Fibroblast of peridontal ligament (primary cell): ENCODE measurements at regions not wholly inside any gene's neighbourhood (a gene's known extent, or its start where the extent isn't known, plus 50 kb on each side); places are given as distances from the start of the nearest gene placed in this dataset.

ENCODE experiments used
- DNase-seq: peaks from one replicate; pipeline ENCODE4 v3.0.0-alpha.2; 2010; ENCODE audit errors: extremely low read depth

- DNase-seq, result no peak
Measured at GRCh38 chr12:125564753-125565152, 499.5 kb downstream of the AACS start.

GRCh38 chr12:125567581-125567980, 502.3 kb downstream of the AACS start:
- DNase-seq, result no peak

- DNase-seq, result no peak
Measured at GRCh38 chr12:125568306-125568705, 503.1 kb downstream of the AACS start.

GRCh38 chr12:125573271-125573670, 508.0 kb downstream of the AACS start:
- no peak for DNase-seq

GRCh38 chr12:125577334-125577733, 512.1 kb downstream of the AACS start:
- DNase-seq, result no peak

- no peak for DNase-seq
Measured at GRCh38 chr12:125579916-125580315, 514.7 kb downstream of the AACS start.

- DNase-seq, result no peak
Measured at GRCh38 chr12:125583071-125583470, 517.8 kb downstream of the AACS start.

GRCh38 chr12:125586441-125586840, 521.2 kb downstream of the AACS start:
- no peak for DNase-seq

- DNase-seq, result no peak
Measured at GRCh38 chr12:125593269-125593668, 528.0 kb downstream of the AACS start.

GRCh38 chr12:125604976-125605375, 539.7 kb downstream of the AACS start:
- DNase-seq, result no peak

GRCh38 chr12:125606312-125606711, 541.1 kb downstream of the AACS start:
- no peak for DNase-seq

- DNase-seq, result no peak
Measured at GRCh38 chr12:125610292-125610691, 545.1 kb downstream of the AACS start.

GRCh38 chr12:125610971-125611370, 545.7 kb downstream of the AACS start:
- DNase-seq, result no peak

- DNase-seq, result no peak
Measured at GRCh38 chr12:125614058-125614457, 548.8 kb downstream of the AACS start.

- no peak for DNase-seq
Measured at GRCh38 chr12:125619723-125620122, 554.5 kb downstream of the AACS start.

- no peak for DNase-seq
Measured at GRCh38 chr12:125633686-125634085, 568.5 kb downstream of the AACS start.

- no peak for DNase-seq
Measured at GRCh38 chr12:125634813-125635212, 569.6 kb downstream of the AACS start.

- no peak for DNase-seq
Measured at GRCh38 chr12:125639826-125640225, 574.6 kb downstream of the AACS start.

- no peak for DNase-seq
Measured at GRCh38 chr12:125643055-125643454, 577.8 kb downstream of the AACS start.

- no peak for DNase-seq
Measured at GRCh38 chr12:125645724-125646123, 580.5 kb downstream of the AACS start.

- no peak for DNase-seq
Measured at GRCh38 chr12:125650587-125650986, 585.4 kb downstream of the AACS start.

GRCh38 chr12:125651625-125652024, 586.4 kb downstream of the AACS start:
- no peak for DNase-seq

GRCh38 chr12:125652681-125653080, 587.4 kb downstream of the AACS start:
- DNase-seq, result no peak

GRCh38 chr12:125657681-125658080, 592.4 kb downstream of the AACS start:
- no peak for DNase-seq
